ENCODE measurements at regions not wholly inside any gene's neighbourhood (a gene's known extent, or its start where the extent isn't known, plus 50 kb on each side); places are given as distances from the start of the nearest gene placed in this dataset.

- DNase-seq, result no peak
These were observed 210.0 kb downstream of the KLHL4 start for GRCh38 chrX:87727620-87728019.

- no peak for DNase-seq
These were observed 210.4 kb downstream of the KLHL4 start for GRCh38 chrX:87728024-87728423.

GRCh38 chrX:87728459-87728858 is 210.9 kb downstream of the KLHL4 start:
- no peak for DNase-seq

GRCh38 chrX:87732133-87732532 is 214.5 kb downstream of the KLHL4 start:
- DNase-seq, result no peak

- no peak for DNase-seq
These were observed 219.0 kb downstream of the KLHL4 start for GRCh38 chrX:87736576-87736975.

- DNase-seq, result no peak
These were observed 226.8 kb downstream of the KLHL4 start for GRCh38 chrX:87744391-87744790.

- no peak for DNase-seq
These were observed 237.9 kb downstream of the KLHL4 start for GRCh38 chrX:87755493-87755892.

GRCh38 chrX:87788976-87789375 is 271.4 kb downstream of the KLHL4 start:
- no peak for DNase-seq

- no peak for DNase-seq
These were observed 280.4 kb downstream of the KLHL4 start for GRCh38 chrX:87798039-87798438.

- no peak for DNase-seq
These were observed 288.4 kb downstream of the KLHL4 start for GRCh38 chrX:87805829-87806490.

- DNase-seq, result no peak
These were observed 291.1 kb downstream of the KLHL4 start for GRCh38 chrX:87808576-87809243.

- DNase-seq, result no peak
These were observed 296.0 kb downstream of the KLHL4 start for GRCh38 chrX:87813566-87813965.

- DNase-seq, result no peak
These were observed 329.4 kb downstream of the KLHL4 start for GRCh38 chrX:87846956-87847355.

- no peak for DNase-seq
These were observed 355.8 kb downstream of the KLHL4 start for GRCh38 chrX:87873347-87873941.

- no peak for DNase-seq
These were observed 356.4 kb downstream of the KLHL4 start for GRCh38 chrX:87874043-87874442.

GRCh38 chrX:87878926-87879325 is 361.3 kb downstream of the KLHL4 start:
- no peak for DNase-seq

GRCh38 chrX:87890437-87890836 is 372.8 kb downstream of the KLHL4 start:
- no peak for DNase-seq

- no peak for DNase-seq
These were observed 377.8 kb downstream of the KLHL4 start for GRCh38 chrX:87895421-87895820.

- no peak for DNase-seq
These were observed 378.5 kb downstream of the KLHL4 start for GRCh38 chrX:87896057-87896456.

GRCh38 chrX:87900320-87900908 is 382.8 kb downstream of the KLHL4 start:
- no peak for DNase-seq

GRCh38 chrX:87901060-87901459 is 383.5 kb downstream of the KLHL4 start:
- no peak for DNase-seq

GRCh38 chrX:87914726-87915125 is 397.1 kb downstream of the KLHL4 start:
- no peak for DNase-seq

GRCh38 chrX:87924619-87925018 is 407.0 kb downstream of the KLHL4 start:
- no peak for DNase-seq

GRCh38 chrX:87941841-87942240 is 424.2 kb downstream of the KLHL4 start:
- DNase-seq, result no peak
